HepG2 (cell line): ENCODE measurements at regions not wholly inside any gene's neighbourhood (a gene's known extent, or its start where the extent isn't known, plus 50 kb on each side); places are given as distances from the start of the nearest gene placed in this dataset.
A peak's percentile ranks its signal among the peaks of the same experiment; 100 is the strongest.

ENCODE experiments used
- ATAC-seq: fragments of 200-7000 bp; cut with Tn5 transposase; 3 replicates; pipeline ENCODE4 v1.9.1; 2020; ENCODE audit warnings: mild to moderate bottlenecking, moderate library complexity
- BruUV-seq: library from RNA; stranded (reverse); fragments of 400-500 nt; replicated peaks from 2 replicates; lab custom pipeline; 2021; lab: Mats Ljungman, UMichigan
- CTCF ChIA-PET: fragments of 300-600 bp; formaldehyde crosslinking; extraction: SDS; loops from one replicate; lab custom pipeline; 2021; ENCODE audit warnings: low total read pairs, inconsistent platforms, low intra/inter-chr PET ratio; lab: Yijun Ruan, JAX
- POLR2A ChIA-PET: fragments of 350-600 bp; sonication (Branson Sonifier 250); formaldehyde crosslinking; loops from one replicate; lab custom pipeline; 2020; ENCODE audit warnings: antibody characterized with exemption, inconsistent platforms; lab: Yijun Ruan, JAX
- DNase-seq: peaks from one replicate; pipeline ENCODE4 v3.0.0-alpha.2; 2015; ENCODE audit warnings: low spot score
- FAIRE-seq: peaks from 3 replicates; lab custom pipeline; 2011; peaks lifted over from hg19 to GRCh38; lab: Jason Lieb, UNC
- H2AFZ ChIP-seq: one replicate; pipeline ENCODE4 v1.6.1; 2011; ENCODE audit warnings: low read length, inconsistent platforms
- H3K27ac ChIP-seq: fragments of 300-600 bp; 3 replicates; pipeline ENCODE4 v1.8.0; 2011; ENCODE audit warnings: mixed run types, mild to moderate bottlenecking, mixed read lengths, low read length, inconsistent platforms; ENCODE audit not compliant: insufficient read depth; ENCODE audit errors: extremely low read length
- H3K27me3 ChIP-seq, 2 experiments: fragments of 200-600 bp in 1 of 2; 2 replicates in 1 of 2; 3 replicates in 1 of 2; pipeline versions ENCODE4 v1.6.0 to v1.8.0; 2011; ENCODE audit warnings: low read length in 2 of 2, mild to moderate bottlenecking in 2 of 2, moderate library complexity in 2 of 2, inconsistent platforms in 1 of 2; ENCODE audit not compliant: insufficient read depth in 2 of 2, control insufficient read depth in 1 of 2
- H3K36me3 ChIP-seq, 2 experiments: fragments of 200-600 bp in 1 of 2; replicated peaks in 1 of 2; 2 replicates in 1 of 2; 3 replicates in 1 of 2; pipeline versions ENCODE4 v1.5.1 to v1.8.0; 2011; ENCODE audit warnings: low read length in 2 of 2, inconsistent platforms in 1 of 2; ENCODE audit not compliant: insufficient read depth in 2 of 2, control insufficient read depth in 1 of 2
- H3K4me1 ChIP-seq: 2 replicates; pipeline ENCODE4 v1.5.1; 2012; ENCODE audit warnings: low read length, inconsistent platforms; ENCODE audit not compliant: insufficient read depth
- H3K4me2 ChIP-seq: 2 replicates; pipeline ENCODE4 v1.6.0; 2011; ENCODE audit warnings: low read depth, low read length, inconsistent platforms
- H3K4me3 ChIP-seq, 3 experiments: fragments of 200-600 bp in 1 of 3; sonication (generic), shearing (Covaris generic) in 1 of 3; replicated peaks in 1 of 3; 2 replicates each; pipeline ENCODE4 v1.5.1; 2011 to 2016; ENCODE audit warnings: low read length in 3 of 3, inconsistent platforms in 2 of 3, low read depth in 2 of 3, mild to moderate bottlenecking in 2 of 3, control low read depth in 1 of 3, mixed read lengths in 1 of 3; ENCODE audit not compliant: insufficient read depth in 1 of 3
- H3K79me2 ChIP-seq: one replicate; pipeline ENCODE4 v1.6.1; 2011; ENCODE audit warnings: low read length, inconsistent platforms; ENCODE audit not compliant: insufficient read depth
- H3K9ac ChIP-seq: 2 replicates; pipeline ENCODE4 v1.6.0; 2011; ENCODE audit warnings: mild to moderate bottlenecking, low read depth, low read length, inconsistent platforms; ENCODE audit not compliant: insufficient read depth
- H3K9me3 ChIP-seq: 2 replicates; pipeline ENCODE4 v1.5.1; 2012; ENCODE audit warnings: mild to moderate bottlenecking, low read length
- H4K20me1 ChIP-seq: 2 replicates; pipeline ENCODE4 v1.6.0; 2011; ENCODE audit warnings: inconsistent platforms, mild to moderate bottlenecking, low read length, moderate library complexity; ENCODE audit not compliant: insufficient read depth
- ATF7 ChIP-seq, 2 experiments: fragments of 450-650 bp in 1 of 2; sonication (generic) in 1 of 2; formaldehyde crosslinking in 1 of 2; IDR thresholded peaks; 2 replicates each; pipeline versions ENCODE4 v1.4.0 to v1.6.1; 2016 to 2020; ENCODE audit warnings: antibody characterized with exemption in 1 of 2, mild to moderate bottlenecking in 1 of 2, missing genetic modification reagents in 1 of 2
- CREB1 ChIP-seq, 2 experiments: fragments of 450-650 bp in 1 of 2; IDR thresholded peaks; 2 replicates each; pipeline ENCODE4 v1.6.1; 2016 to 2017; ENCODE audit warnings: control low read depth in 1 of 2, mild to moderate bottlenecking in 1 of 2, missing compliant biosample characterization in 1 of 2, missing genetic modification characterization in 1 of 2
- MLLT10 ChIP-seq: sonication (generic); formaldehyde crosslinking; IDR thresholded peaks from 2 replicates; pipeline ENCODE4 v1.4.0; 2020; ENCODE audit warnings: missing genetic modification reagents
- RBM39 ChIP-seq: fragments of 200-400 bp; formaldehyde crosslinking; IDR thresholded peaks from one replicate; pipeline ENCODE4 v1.6.1; 2018; ENCODE audit warnings: antibody characterized with exemption, mild to moderate bottlenecking, low read depth, low read length; ENCODE audit not compliant: poor library complexity, severe bottlenecking
- SP140L ChIP-seq: sonication (generic); formaldehyde crosslinking; IDR thresholded peaks from 2 replicates; pipeline ENCODE4 v1.4.0; 2020; ENCODE audit warnings: missing genetic modification reagents, borderline replicate concordance
- ZHX2 ChIP-seq, 2 experiments: sonication (generic) in 1 of 2; formaldehyde crosslinking in 1 of 2; IDR thresholded peaks; 2 replicates each; pipeline versions ENCODE4 v1.6.1 to v1.9.0; 2014 to 2022; ENCODE audit warnings: antibody characterized with exemption in 1 of 2, borderline replicate concordance in 1 of 2, inconsistent platforms in 1 of 2, low read depth in 1 of 2, missing genetic modification reagents in 1 of 2
- ZIK1 ChIP-seq: sonication (generic); formaldehyde crosslinking; IDR thresholded peaks from 2 replicates; pipeline ENCODE4 v1.5.0; 2020; ENCODE audit warnings: mild to moderate bottlenecking, low read depth, missing genetic modification reagents, borderline replicate concordance
- WGBS: methylation state at CpG from one replicate; pipeline ENCODE4 v1.1.6; 2017; ENCODE audit warnings: low lambda C conversion rate; 5-methylcytosine and 5-hydroxymethylcytosine counted together
- in situ Hi-C: cut with HindIII; loops from 2 replicates; pipeline ENCODE4 v1.10.0; 2017; ENCODE audit warnings: low pct_unique_long_range_greater_than_20kb; ENCODE audit not compliant: extremely low pct_ligation_motif_present
- intact Hi-C: fragments of 100-400 bp; cut with micrococcal nuclease; formaldehyde crosslinking; loops from one replicate; pipeline ENCODE4 v1.10.0; 2022; ENCODE audit not compliant: unreplicated experiment
- TF ChIP-seq, protein P1 (sequence below): sonication (generic); formaldehyde crosslinking; IDR thresholded peaks from 2 replicates; pipeline ENCODE4 v1.9.0; 2022; ENCODE audit warnings: missing genetic modification reagents, mild to moderate bottlenecking, borderline replicate concordance

DNA sequence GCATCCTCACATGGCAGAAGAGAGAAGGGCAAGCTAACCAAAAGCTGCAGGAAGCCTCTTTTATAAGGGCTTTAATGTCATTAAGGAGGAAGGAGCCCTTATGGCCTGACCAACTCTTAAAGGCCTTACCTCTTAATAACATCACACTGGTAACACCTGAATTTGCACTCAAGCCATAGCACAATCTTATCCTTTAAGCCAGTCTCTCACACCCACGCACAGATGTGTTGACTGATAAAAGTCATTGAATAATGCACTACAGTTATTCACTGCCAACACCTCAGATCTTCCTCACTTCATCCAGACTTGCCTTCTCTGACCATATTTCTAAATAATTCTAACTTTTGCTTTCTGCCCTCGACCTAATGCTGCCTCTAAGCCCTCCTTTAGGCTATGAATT lies 516.8 kb downstream of the ADCYAP1 start (continued):
- TF ChIP-seq MLLT10 (CRISPR knock-in tag) = no peak

- BruUV-seq = no TSS peak
- Histone ChIP-seq H3K4me3 (no peak overlapping the region), H4K20me1 (no peaks in the 10 kb centered on the region), H3K4me1 (no peaks in the 10 kb centered on the region), H3K79me2 (no peaks in the 10 kb centered on the region), H3K9me3 (no peaks in the 10 kb centered on the region), H2AFZ (no peak overlapping the region), H3K9ac (no peak overlapping the region), H3K27ac (no peak overlapping the region), H3K27me3 (no peaks in the 10 kb centered on the region), H3K4me2 (no peak overlapping the region), H3K36me3 (no peaks in the 10 kb centered on the region)
- DNase-seq (no peak), FAIRE-seq (no peak), ATAC-seq (no peak)
- CTCF ChIA-PET = no interaction called here
- POLR2A ChIA-PET = no interaction called here
- intact Hi-C loops (no loop called here), in situ Hi-C loops (no loop called here)
- WGBS = 34% methylated on average over 2 of the region's 2 CpGs
- TF ChIP-seq RBM39 (no peak), ATF7 (IDR thresholded peaks at IDR 0.05) (peak; percentile 95), ATF7 (CRISPR knock-in tag; IDR thresholded peaks at IDR 0.05) (no peak), CREB1 (IDR thresholded peaks at IDR 0.05) (peak; percentile 67), CREB1 (CRISPR knock-in tag; IDR thresholded peaks at IDR 0.05) (no peak)
Observed at GRCh38 chr18:1422634-1423033, 518.0 kb downstream of the ADCYAP1 start.

GRCh38 chr18:1425679-1426078 lies 521.0 kb downstream of the ADCYAP1 start:
- 3% methylated on average over 1 of the region's 1 CpG for WGBS
- Histone ChIP-seq H3K9me3 (no peaks in the 10 kb centered on the region), H3K4me1 (no peaks in the 10 kb centered on the region), H3K36me3 (no peaks in the 10 kb centered on the region), H3K79me2 (no peaks in the 10 kb centered on the region), H3K4me2 (no peak overlapping the region), H3K27me3 (no peaks in the 10 kb centered on the region), H4K20me1 (no peaks in the 10 kb centered on the region), H3K9ac (no peak overlapping the region), H3K27ac (no peak overlapping the region), H3K4me3 (no peak overlapping the region), H2AFZ (no peak overlapping the region)
- ATAC-seq = no peak
- no TSS peak for BruUV-seq
- ChIA-PET POLR2A (no interaction called here), CTCF (no interaction called here)
- intact Hi-C loops = no loop called here
- DNase-seq = no peak
- in situ Hi-C loops = no loop called here
- no peak for FAIRE-seq
- no peak for TF ChIP-seq ZHX2 (IDR thresholded peaks at IDR 0.05; ENCODE audit: low read depth)
- TF ChIP-seq ZHX2 (CRISPR knock-in tag; IDR thresholded peaks at IDR 0.05; ENCODE audit: borderline replicate concordance) = no peak
- no peak for TF ChIP-seq ZIK1 (CRISPR knock-in tag)
- TF ChIP-seq, protein P1, sequence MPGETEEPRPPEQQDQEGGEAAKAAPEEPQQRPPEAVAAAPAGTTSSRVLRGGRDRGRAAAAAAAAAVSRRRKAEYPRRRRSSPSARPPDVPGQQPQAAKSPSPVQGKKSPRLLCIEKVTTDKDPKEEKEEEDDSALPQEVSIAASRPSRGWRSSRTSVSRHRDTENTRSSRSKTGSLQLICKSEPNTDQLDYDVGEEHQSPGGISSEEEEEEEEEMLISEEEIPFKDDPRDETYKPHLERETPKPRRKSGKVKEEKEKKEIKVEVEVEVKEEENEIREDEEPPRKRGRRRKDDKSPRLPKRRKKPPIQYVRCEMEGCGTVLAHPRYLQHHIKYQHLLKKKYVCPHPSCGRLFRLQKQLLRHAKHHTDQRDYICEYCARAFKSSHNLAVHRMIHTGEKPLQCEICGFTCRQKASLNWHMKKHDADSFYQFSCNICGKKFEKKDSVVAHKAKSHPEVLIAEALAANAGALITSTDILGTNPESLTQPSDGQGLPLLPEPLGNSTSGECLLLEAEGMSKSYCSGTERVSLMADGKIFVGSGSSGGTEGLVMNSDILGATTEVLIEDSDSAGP = no peak
- TF ChIP-seq SP140L = no peak
